ENCODE measurements at regions not wholly inside any gene's neighbourhood (a gene's known extent, or its start where the extent isn't known, plus 50 kb on each side); places are given as distances from the start of the nearest gene placed in this dataset.

DNA sequence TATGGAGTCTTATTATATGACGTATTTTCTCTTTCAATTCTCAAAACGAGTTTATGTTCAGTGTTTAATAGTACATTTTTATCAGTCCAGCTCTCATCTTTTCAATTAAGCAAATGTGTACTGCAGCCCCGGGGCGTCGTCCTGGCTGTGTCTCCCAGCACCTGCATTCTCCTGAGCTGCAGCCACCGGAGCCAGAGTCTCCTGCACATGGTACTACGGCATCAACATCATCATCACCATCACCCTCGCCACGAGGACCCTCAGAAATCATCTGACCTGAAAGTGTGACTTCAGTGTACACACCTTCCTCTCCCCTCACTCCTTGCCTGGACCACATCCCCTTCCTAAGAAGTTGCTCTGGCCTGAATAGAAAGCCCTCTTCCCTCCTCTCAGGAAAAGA is 267.7 kb upstream of the ARID1B start:
- TF ChIP-seq, protein P1, sequence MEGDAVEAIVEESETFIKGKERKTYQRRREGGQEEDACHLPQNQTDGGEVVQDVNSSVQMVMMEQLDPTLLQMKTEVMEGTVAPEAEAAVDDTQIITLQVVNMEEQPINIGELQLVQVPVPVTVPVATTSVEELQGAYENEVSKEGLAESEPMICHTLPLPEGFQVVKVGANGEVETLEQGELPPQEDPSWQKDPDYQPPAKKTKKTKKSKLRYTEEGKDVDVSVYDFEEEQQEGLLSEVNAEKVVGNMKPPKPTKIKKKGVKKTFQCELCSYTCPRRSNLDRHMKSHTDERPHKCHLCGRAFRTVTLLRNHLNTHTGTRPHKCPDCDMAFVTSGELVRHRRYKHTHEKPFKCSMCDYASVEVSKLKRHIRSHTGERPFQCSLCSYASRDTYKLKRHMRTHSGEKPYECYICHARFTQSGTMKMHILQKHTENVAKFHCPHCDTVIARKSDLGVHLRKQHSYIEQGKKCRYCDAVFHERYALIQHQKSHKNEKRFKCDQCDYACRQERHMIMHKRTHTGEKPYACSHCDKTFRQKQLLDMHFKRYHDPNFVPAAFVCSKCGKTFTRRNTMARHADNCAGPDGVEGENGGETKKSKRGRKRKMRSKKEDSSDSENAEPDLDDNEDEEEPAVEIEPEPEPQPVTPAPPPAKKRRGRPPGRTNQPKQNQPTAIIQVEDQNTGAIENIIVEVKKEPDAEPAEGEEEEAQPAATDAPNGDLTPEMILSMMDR (IDR thresholded peaks at IDR 0.05): no peak
- TF ChIP-seq POLR2A (IDR thresholded peaks at IDR 0.05): no peak
- TF ChIP-seq POLR2AphosphoS5 (IDR thresholded peaks at IDR 0.05): no peak

All from suprapubic skin (tissue), 4 donors.